Esophagus muscularis mucosa (tissue), 4 donors: ENCODE measurements at regions not wholly inside any gene's neighbourhood (a gene's known extent, or its start where the extent isn't known, plus 50 kb on each side); places are given as distances from the start of the nearest gene placed in this dataset.

ENCODE experiments used
- DNase-seq: peaks from one replicate; pipeline ENCODE4 v3.0.0-alpha.2; 2017; ENCODE audit errors: extremely low spot score
- H3K27ac ChIP-seq, 4 donors: fragments of 200-600 bp; sonication (generic); replicated peaks in 1 of 4; 1 replicate in 3 of 4; 2 replicates in 1 of 4; pipeline ENCODE4 v1.5.1; 2016 to 2019; ENCODE audit warnings: mild to moderate bottlenecking in 1 of 4
- H3K27me3 ChIP-seq, 4 donors: fragments of 200-600 bp; sonication (generic); one replicate each; pipeline versions ENCODE4 v1.5.1 to v1.6.0; 2016 to 2019
- H3K36me3 ChIP-seq, 4 donors: fragments of 200-600 bp; sonication (generic); one replicate each; pipeline ENCODE4 v1.5.1; 2016 to 2019
- H3K4me1 ChIP-seq, 4 donors: fragments of 200-600 bp; sonication (generic); one replicate each; pipeline ENCODE4 v1.5.1; 2016 to 2019
- H3K4me3 ChIP-seq, 4 donors: fragments of 200-600 bp; sonication (generic); 1 replicate in 2 of 4; 2 replicates in 2 of 4; pipeline ENCODE4 v1.5.1; 2016 to 2019; ENCODE audit warnings: mild to moderate bottlenecking in 4 of 4, moderate library complexity in 1 of 4
- H3K9me3 ChIP-seq, 4 donors: fragments of 200-600 bp; sonication (generic); 1 replicate in 3 of 4; 2 replicates in 1 of 4; pipeline ENCODE4 v1.5.1; 2016 to 2019
- CTCF ChIP-seq, 3 experiments: fragments of 200-600 bp in 2 of 3; fragments of 450-650 bp in 1 of 3; sonication (generic) in 2 of 3; IDR thresholded peaks; one replicate each; pipeline ENCODE4 v1.5.1; 2017 to 2019; ENCODE audit warnings: antibody characterized with exemption in 3 of 3, mild to moderate bottlenecking in 2 of 3, moderate library complexity in 1 of 3
- EP300 ChIP-seq: sonication (generic); formaldehyde crosslinking; IDR thresholded peaks from one replicate; pipeline ENCODE4 v1.6.1; 2017; ENCODE audit warnings: antibody characterized with exemption
- POLR2A ChIP-seq: fragments of 450-650 bp; IDR thresholded peaks from one replicate; pipeline ENCODE4 v1.6.1; 2017; ENCODE audit warnings: antibody characterized with exemption, moderate library complexity, mild to moderate bottlenecking, low read depth
- POLR2AphosphoS5 ChIP-seq, 2 donors: sonication (generic); formaldehyde crosslinking; IDR thresholded peaks; one replicate each; pipeline ENCODE4 v1.6.1; 2017; ENCODE audit warnings: antibody characterized with exemption in 2 of 2
- WGBS: methylation state at CpG from one replicate; pipeline ENCODE4 v1.1.5; 2018; 5-methylcytosine and 5-hydroxymethylcytosine counted together
- intact Hi-C: fragments of 100-400 bp; cut with DNase I; formaldehyde crosslinking; loops from one replicate; pipeline ENCODE4 v1.15.1; 2023

GRCh38 chr9:103471241-103471640 is 476.1 kb downstream of the CYLC2 start:
- intact Hi-C loops = no loop called here
- H3K4me3 ChIP-seq = no peak overlapping the region
- 79% methylated on average over 5 of the region's 5 CpGs for WGBS
- TF ChIP-seq POLR2AphosphoS5 (IDR thresholded peaks at IDR 0.05) = no peak
- no peak for TF ChIP-seq POLR2A
- no peak for TF ChIP-seq CTCF (IDR thresholded peaks at IDR 0.05)
- no peak for TF ChIP-seq EP300
- H3K27me3 ChIP-seq = no peaks in the 10 kb centered on the region
- H3K9me3 ChIP-seq = no peaks in the 10 kb centered on the region
- no peak for DNase-seq
- no peaks in the 10 kb centered on the region for H3K4me1 ChIP-seq
- H3K27ac ChIP-seq = no peak overlapping the region
- no peaks in the 10 kb centered on the region for H3K36me3 ChIP-seq

GRCh38 chr9:103474156-103474555 is 479.0 kb downstream of the CYLC2 start:
- H3K4me3 ChIP-seq = no peak overlapping the region
- 64% methylated on average over 1 of the region's 1 CpG for WGBS
- H3K4me1 ChIP-seq = no peaks in the 10 kb centered on the region
- H3K27me3 ChIP-seq = no peaks in the 10 kb centered on the region
- DNase-seq = no peak
- TF ChIP-seq EP300 (no peak), POLR2A (no peak), POLR2AphosphoS5 (IDR thresholded peaks at IDR 0.05) (no peak), CTCF (IDR thresholded peaks at IDR 0.05) (no peak)
- no peaks in the 10 kb centered on the region for H3K36me3 ChIP-seq
- H3K9me3 ChIP-seq = no peaks in the 10 kb centered on the region
- intact Hi-C loops = no loop called here
- no peak overlapping the region for H3K27ac ChIP-seq

- intact Hi-C loops = no loop called here
- 96% methylated on average over 16 of the region's 29 CpGs for WGBS
- H3K36me3 ChIP-seq = no peaks in the 10 kb centered on the region
- TF ChIP-seq POLR2AphosphoS5 (IDR thresholded peaks at IDR 0.05) (no peak), POLR2A (no peak), CTCF (IDR thresholded peaks at IDR 0.05) (no peak), EP300 (no peak)
- H3K4me1 ChIP-seq = no peaks in the 10 kb centered on the region
- no peaks in the 10 kb centered on the region for H3K9me3 ChIP-seq
- no peaks in the 10 kb centered on the region for H3K27me3 ChIP-seq
- no peak for DNase-seq
- no peak overlapping the region for H3K4me3 ChIP-seq
- no peak overlapping the region for H3K27ac ChIP-seq
Measured at GRCh38 chr9:103483471-103484096, 488.5 kb downstream of the CYLC2 start.

GRCh38 chr9:103485138-103485537 is 490.0 kb downstream of the CYLC2 start:
- TF ChIP-seq EP300 (no peak), POLR2AphosphoS5 (IDR thresholded peaks at IDR 0.05) (no peak), POLR2A (no peak), CTCF (IDR thresholded peaks at IDR 0.05) (no peak)
- no peaks in the 10 kb centered on the region for H3K27me3 ChIP-seq
- 57% methylated on average over 3 of the region's 3 CpGs for WGBS
- no peak overlapping the region for H3K4me3 ChIP-seq
- no peaks in the 10 kb centered on the region for H3K36me3 ChIP-seq
- intact Hi-C loops = no loop called here
- H3K27ac ChIP-seq = no peak overlapping the region
- no peaks in the 10 kb centered on the region for H3K4me1 ChIP-seq
- H3K9me3 ChIP-seq = no peaks in the 10 kb centered on the region
- DNase-seq = no peak

GRCh38 chr9:103514767-103515166 is 519.6 kb downstream of the CYLC2 start:
- DNase-seq = no peak
- Histone ChIP-seq H3K9me3 (no peaks in the 10 kb centered on the region), H3K27ac (no peak overlapping the region), H3K27me3 (no peaks in the 10 kb centered on the region), H3K4me1 (no peaks in the 10 kb centered on the region), H3K36me3 (no peaks in the 10 kb centered on the region), H3K4me3 (no peak overlapping the region)
- intact Hi-C loops = no loop called here
- TF ChIP-seq POLR2A (no peak), EP300 (no peak), CTCF (IDR thresholded peaks at IDR 0.05) (no peak), POLR2AphosphoS5 (IDR thresholded peaks at IDR 0.05) (no peak)
- WGBS = 97% methylated on average over 9 of the region's 9 CpGs
